IMR-90 (cell line): ENCODE measurements at regions not wholly inside any gene's neighbourhood (a gene's known extent, or its start where the extent isn't known, plus 50 kb on each side); places are given as distances from the start of the nearest gene placed in this dataset.

Source experiments
- ATAC-seq: fragments of 200-7000 bp; cut with Tn5 transposase; 2 replicates; pipeline ENCODE4 v1.9.1; 2020; ENCODE audit warnings: low read depth, mild to moderate bottlenecking, moderate library complexity
- BruUV-seq: library from RNA; stranded (reverse); fragments of 400-500 nt; replicated peaks from 2 replicates; lab custom pipeline; 2021; lab: Mats Ljungman, UMichigan
- CTCF ChIA-PET: fragments of 300-600 bp; formaldehyde crosslinking; extraction: SDS; loops from one replicate; lab custom pipeline; 2021; ENCODE audit warnings: antibody characterized with exemption; lab: Yijun Ruan, JAX
- POLR2A ChIA-PET: fragments of 300-600 bp; sonication (Branson Sonifier 250); formaldehyde crosslinking; loops from one replicate; lab custom pipeline; 2022; ENCODE audit warnings: antibody characterized with exemption; ENCODE audit not compliant: unreplicated experiment; lab: Charles Lee
- DNase-seq: peaks from one replicate; pipeline ENCODE4 v3.0.0; 2013
- H2AFZ ChIP-seq: replicated peaks from 2 replicates; pipeline ENCODE3; 2013; ENCODE audit warnings: low read length, mild to moderate bottlenecking; ENCODE audit not compliant: poor library complexity
- H2AK5ac ChIP-seq: 2 replicates; pipeline ENCODE4 v1.6.1; 2013; ENCODE audit warnings: low read depth, low read length, inconsistent platforms
- H2AK9ac ChIP-seq: replicated peaks from 2 replicates; pipeline ENCODE3; 2013; ENCODE audit warnings: mild to moderate bottlenecking, low read depth, low read length, moderate library complexity; ENCODE audit not compliant: poor library complexity
- H2BK120ac ChIP-seq: 2 replicates; pipeline ENCODE4 v1.6.1; 2013; ENCODE audit warnings: low read depth, low read length, inconsistent platforms
- H2BK15ac ChIP-seq: 3 replicates; pipeline ENCODE4 v1.6.1; 2013; ENCODE audit warnings: low read depth, low read length, inconsistent platforms
- H2BK20ac ChIP-seq: 2 replicates; pipeline ENCODE4 v1.6.1; 2013; ENCODE audit warnings: low read depth, mild to moderate bottlenecking, inconsistent platforms, low read length, moderate library complexity
- H2BK5ac ChIP-seq: 2 replicates; pipeline ENCODE4 v1.6.1; 2013; ENCODE audit warnings: mild to moderate bottlenecking, low read depth, low read length, inconsistent platforms; ENCODE audit not compliant: poor library complexity, severe bottlenecking
- H3K14ac ChIP-seq: replicated peaks from 2 replicates; pipeline ENCODE4 v1.6.1; 2013; ENCODE audit warnings: low read depth, low read length, inconsistent platforms
- H3K18ac ChIP-seq: 2 replicates; pipeline ENCODE4 v1.6.1; 2013; ENCODE audit warnings: low read depth, low read length, control low read depth
- H3K23ac ChIP-seq: 2 replicates; pipeline ENCODE4 v1.6.1; 2013; ENCODE audit warnings: low read depth, low read length, inconsistent platforms
- H3K27ac ChIP-seq: 2 replicates; pipeline ENCODE4 v1.5.1; 2013; ENCODE audit warnings: mild to moderate bottlenecking, control low read depth, low read length; ENCODE audit not compliant: insufficient read depth
- H3K27me3 ChIP-seq: 2 replicates; pipeline ENCODE4 v1.6.1; 2013; ENCODE audit warnings: low read length; ENCODE audit not compliant: control insufficient read depth, insufficient read depth
- H3K36me3 ChIP-seq: 2 replicates; pipeline ENCODE4 v1.6.1; 2013; ENCODE audit warnings: low read length, mixed read lengths; ENCODE audit not compliant: control insufficient read depth, insufficient read depth
- H3K4ac ChIP-seq: 2 replicates; pipeline ENCODE4 v1.6.1; 2013; ENCODE audit warnings: low read depth, low read length, inconsistent platforms
- H3K4me1 ChIP-seq: 2 replicates; pipeline ENCODE4 v1.6.1; 2013; ENCODE audit warnings: low read length, mixed read lengths; ENCODE audit not compliant: control insufficient read depth, insufficient read depth
- H3K4me2 ChIP-seq: 2 replicates; pipeline ENCODE4 v1.6.1; 2013; ENCODE audit warnings: low read depth, mild to moderate bottlenecking, control low read depth, low read length, moderate library complexity
- H3K4me3 ChIP-seq: 2 replicates; pipeline ENCODE4 v1.5.1; 2013; ENCODE audit warnings: low read depth, mild to moderate bottlenecking, control low read depth, low read length, moderate library complexity; ENCODE audit not compliant: insufficient read depth
- H3K56ac ChIP-seq: 2 replicates; pipeline ENCODE4 v1.6.1; 2013; ENCODE audit warnings: low read length, inconsistent platforms; ENCODE audit not compliant: insufficient read depth; ENCODE audit errors: extremely low read depth
- H3K79me1 ChIP-seq, 2 experiments: 2 replicates each; pipeline ENCODE4 v1.6.1; 2013; ENCODE audit warnings: low read length in 2 of 2, inconsistent platforms in 1 of 2, low read depth in 1 of 2
- H3K9ac ChIP-seq: 2 replicates; pipeline ENCODE4 v1.6.1; 2013; ENCODE audit warnings: low read depth, low read length, control low read depth
- H3K9me1 ChIP-seq: 2 replicates; pipeline ENCODE4 v1.6.1; 2013; ENCODE audit warnings: low read length, inconsistent platforms; ENCODE audit not compliant: insufficient read depth
- H3K9me3 ChIP-seq: 2 replicates; pipeline ENCODE4 v1.6.1; 2013; ENCODE audit warnings: low read length; ENCODE audit not compliant: control insufficient read depth, insufficient read depth
- H4K20me1 ChIP-seq: 2 replicates; pipeline ENCODE4 v1.6.1; 2013; ENCODE audit warnings: low read length, inconsistent platforms; ENCODE audit not compliant: insufficient read depth
- H4K5ac ChIP-seq: 2 replicates; pipeline ENCODE4 v1.6.1; 2013; ENCODE audit warnings: mild to moderate bottlenecking, low read depth, low read length, control low read depth
- H4K8ac ChIP-seq, 2 experiments: 2 replicates each; pipeline ENCODE4 v1.6.1; 2013; ENCODE audit warnings: low read depth in 2 of 2, low read length in 2 of 2, control low read depth in 1 of 2, inconsistent platforms in 1 of 2
- H4K91ac ChIP-seq: 2 replicates; pipeline ENCODE4 v1.6.1; 2013; ENCODE audit warnings: low read depth, low read length, inconsistent platforms; ENCODE audit not compliant: insufficient read depth
- BHLHE40 ChIP-seq: fragments of 150-350 bp; IDR thresholded peaks from 2 replicates; pipeline ENCODE4 v1.6.1; 2016; ENCODE audit warnings: mild to moderate bottlenecking, low read depth, low read length
- CEBPB ChIP-seq: IDR thresholded peaks from 2 replicates; pipeline ENCODE4 v1.6.1; 2012; ENCODE audit warnings: low read depth, low read length, improper control_type of control experiment
- CHD1 ChIP-seq: IDR thresholded peaks from 2 replicates; pipeline ENCODE4 v1.6.1; 2012; ENCODE audit warnings: low read depth, low read length, improper control_type of control experiment
- FOS ChIP-seq: fragments of 150-350 bp; IDR thresholded peaks from 2 replicates; pipeline ENCODE4 v1.6.1; 2016; ENCODE audit warnings: low read depth, low read length
- MAFK ChIP-seq: IDR thresholded peaks from 2 replicates; pipeline ENCODE4 v1.6.1; 2012; ENCODE audit warnings: low read depth, low read length, improper control_type of control experiment
- MAZ ChIP-seq: IDR thresholded peaks from 2 replicates; pipeline ENCODE4 v1.6.1; 2012; ENCODE audit warnings: low read depth, mild to moderate bottlenecking, low read length, improper control_type of control experiment, moderate library complexity, borderline replicate concordance
- MXI1 ChIP-seq: IDR thresholded peaks from 2 replicates; pipeline ENCODE4 v1.6.1; 2012; ENCODE audit warnings: low read depth, mild to moderate bottlenecking, low read length, moderate library complexity, borderline replicate concordance
- NFE2L2 ChIP-seq: fragments of 150-350 bp; IDR thresholded peaks from 2 replicates; pipeline ENCODE4 v1.6.1; 2016; ENCODE audit warnings: low read depth, mild to moderate bottlenecking, low read length
- POLR2A ChIP-seq: IDR thresholded peaks from 2 replicates; pipeline ENCODE4 v1.6.1; 2012; ENCODE audit warnings: mild to moderate bottlenecking, low read depth, low read length
- RAD21 ChIP-seq: IDR thresholded peaks from 2 replicates; pipeline ENCODE4 v1.6.1; 2012; ENCODE audit warnings: low read length, improper control_type of control experiment
- RCOR1 ChIP-seq: IDR thresholded peaks from 2 replicates; pipeline ENCODE4 v1.6.1; 2012; ENCODE audit warnings: mild to moderate bottlenecking, low read length, improper control_type of control experiment; ENCODE audit not compliant: insufficient replicate concordance
- RFX5 ChIP-seq: IDR thresholded peaks from 2 replicates; pipeline ENCODE4 v1.8.0; 2012; ENCODE audit warnings: low read depth, mild to moderate bottlenecking, low read length, moderate library complexity
- SMC3 ChIP-seq: fragments of 150-350 bp; IDR thresholded peaks from 2 replicates; pipeline ENCODE4 v1.6.1; 2016; ENCODE audit warnings: low read depth, mild to moderate bottlenecking, antibody characterized with exemption, low read length, moderate library complexity
- WGBS, 2 experiments: methylation state at CpG; one replicate each; pipeline versions ENCODE4 v1.1.5 to v1.1.7; 2013; ENCODE audit warnings: missing lambda C conversion rate in 2 of 2; ENCODE audit not compliant: insufficient read length in 1 of 2; ENCODE audit errors: extremely low coverage in 2 of 2; 5-methylcytosine and 5-hydroxymethylcytosine counted together
- dilution Hi-C: fragments of 300-500 bp; cut with HindIII; formaldehyde crosslinking; loops from one replicate; pipeline ENCODE4 v1.14.3; 2018; ENCODE audit warnings: low sequenced_read_pairs; ENCODE audit not compliant: unreplicated experiment
- in situ Hi-C: fragments of 300-500 bp; cut with MboI; formaldehyde crosslinking; loops from 3 replicates; pipeline ENCODE4 v1.14.3; 2019; ENCODE audit warnings: low sequenced_read_pairs, inconsistent platforms, mixed read lengths
- intact Hi-C: fragments of 100-400 bp; cut with micrococcal nuclease; formaldehyde crosslinking; loops from 2 replicates; pipeline ENCODE4 v1.10.0; 2022
- TF ChIP-seq, protein P1 (sequence below): conservative IDR thresholded peaks from 2 replicates; pipeline ENCODE4 v1.5.1; 2012; ENCODE audit warnings: mild to moderate bottlenecking, low read depth, low read length, improper control_type of control experiment
- TF ChIP-seq, protein P2 (sequence below): fragments of 150-350 bp; IDR thresholded peaks from 2 replicates; pipeline ENCODE4 v1.6.1; 2016; ENCODE audit warnings: low read depth, mild to moderate bottlenecking, low read length, moderate library complexity, borderline replicate concordance

DNA sequence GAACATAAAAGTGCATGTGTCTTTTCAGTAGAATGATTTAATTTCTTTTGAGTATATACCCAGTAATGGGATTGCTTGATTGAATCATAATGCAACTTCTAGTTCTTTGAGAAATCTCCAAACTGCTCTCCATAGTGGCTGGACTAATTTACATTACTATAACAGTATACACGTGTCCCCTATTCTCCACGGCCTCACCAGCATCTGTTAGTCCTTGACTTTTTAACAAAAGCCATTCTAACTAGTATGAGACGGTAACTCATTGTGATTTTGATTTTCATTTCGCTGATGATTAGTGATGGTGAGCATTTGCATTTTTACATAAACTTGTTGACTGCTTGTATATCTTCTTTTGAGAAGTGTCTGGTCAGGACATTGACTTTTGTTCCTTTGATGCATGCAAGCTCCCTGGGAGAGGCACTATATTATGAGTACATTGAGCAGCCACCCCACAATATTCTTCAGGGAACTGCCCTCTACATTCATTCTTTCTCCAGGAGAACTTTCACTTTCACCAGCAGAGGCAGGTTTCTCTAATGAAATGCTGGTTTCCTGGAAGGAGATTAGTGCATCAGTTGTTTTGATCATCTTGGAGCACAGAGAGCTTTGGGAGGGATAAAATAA lies 51.9 kb upstream of the LPGAT1 start:
- H3K36me3 ChIP-seq = no peaks in the 10 kb centered on the region
- H4K91ac ChIP-seq = no peak overlapping the region
- H3K14ac ChIP-seq = no peak overlapping the region
- H3K9me3 ChIP-seq = no peaks in the 10 kb centered on the region
- H4K5ac ChIP-seq = no peak overlapping the region
- no peak overlapping the region for H4K8ac ChIP-seq
- no peaks in the 10 kb centered on the region for H3K9me1 ChIP-seq
- no CpG with 5 or more reads among the region's 4 CpGs for WGBS, 2 experiments
- no peak overlapping the region for H2BK20ac ChIP-seq
- H3K27me3 ChIP-seq = peaks cover 10% of the 10 kb centered on the region
- H3K18ac ChIP-seq = no peak overlapping the region
- ChIA-PET CTCF (interaction anchor here (1.1 kb wide), 1 partner anchor 143 kb away, joined by 3 read pairs; no protein-coding TSS in a partner anchor), POLR2A (no interaction called here)
- H2BK5ac ChIP-seq = no peak overlapping the region
- H2BK120ac ChIP-seq = no peak overlapping the region
- no peak overlapping the region; the same call in 1 of the 2 replicates for H3K4me2 ChIP-seq
- DNase-seq = no peak
- dilution Hi-C loops (no loop called here), in situ Hi-C loops (no loop called here), intact Hi-C loops (no loop called here)
- no peak for TF ChIP-seq RCOR1
- no peak for TF ChIP-seq SMC3
- TF ChIP-seq MAFK = no peak
- no peak for TF ChIP-seq MAZ
- no peak for TF ChIP-seq POLR2A
- TF ChIP-seq, protein P1, sequence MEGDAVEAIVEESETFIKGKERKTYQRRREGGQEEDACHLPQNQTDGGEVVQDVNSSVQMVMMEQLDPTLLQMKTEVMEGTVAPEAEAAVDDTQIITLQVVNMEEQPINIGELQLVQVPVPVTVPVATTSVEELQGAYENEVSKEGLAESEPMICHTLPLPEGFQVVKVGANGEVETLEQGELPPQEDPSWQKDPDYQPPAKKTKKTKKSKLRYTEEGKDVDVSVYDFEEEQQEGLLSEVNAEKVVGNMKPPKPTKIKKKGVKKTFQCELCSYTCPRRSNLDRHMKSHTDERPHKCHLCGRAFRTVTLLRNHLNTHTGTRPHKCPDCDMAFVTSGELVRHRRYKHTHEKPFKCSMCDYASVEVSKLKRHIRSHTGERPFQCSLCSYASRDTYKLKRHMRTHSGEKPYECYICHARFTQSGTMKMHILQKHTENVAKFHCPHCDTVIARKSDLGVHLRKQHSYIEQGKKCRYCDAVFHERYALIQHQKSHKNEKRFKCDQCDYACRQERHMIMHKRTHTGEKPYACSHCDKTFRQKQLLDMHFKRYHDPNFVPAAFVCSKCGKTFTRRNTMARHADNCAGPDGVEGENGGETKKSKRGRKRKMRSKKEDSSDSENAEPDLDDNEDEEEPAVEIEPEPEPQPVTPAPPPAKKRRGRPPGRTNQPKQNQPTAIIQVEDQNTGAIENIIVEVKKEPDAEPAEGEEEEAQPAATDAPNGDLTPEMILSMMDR = no peak
- TF ChIP-seq MXI1 = no peak
- no peak for TF ChIP-seq NFE2L2
- TF ChIP-seq FOS = no peak
- TF ChIP-seq, protein P2, sequence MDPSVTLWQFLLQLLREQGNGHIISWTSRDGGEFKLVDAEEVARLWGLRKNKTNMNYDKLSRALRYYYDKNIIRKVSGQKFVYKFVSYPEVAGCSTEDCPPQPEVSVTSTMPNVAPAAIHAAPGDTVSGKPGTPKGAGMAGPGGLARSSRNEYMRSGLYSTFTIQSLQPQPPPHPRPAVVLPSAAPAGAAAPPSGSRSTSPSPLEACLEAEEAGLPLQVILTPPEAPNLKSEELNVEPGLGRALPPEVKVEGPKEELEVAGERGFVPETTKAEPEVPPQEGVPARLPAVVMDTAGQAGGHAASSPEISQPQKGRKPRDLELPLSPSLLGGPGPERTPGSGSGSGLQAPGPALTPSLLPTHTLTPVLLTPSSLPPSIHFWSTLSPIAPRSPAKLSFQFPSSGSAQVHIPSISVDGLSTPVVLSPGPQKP = no peak
- TF ChIP-seq CHD1 = no peak
- TF ChIP-seq CEBPB = no peak
- no peak for TF ChIP-seq BHLHE40
- no peak for TF ChIP-seq RAD21
- no peak for TF ChIP-seq RFX5
- no peak overlapping the region for H3K4ac ChIP-seq
- H3K9ac ChIP-seq = no peak overlapping the region
- H2AFZ ChIP-seq = no peak overlapping the region
- H3K23ac ChIP-seq = no peak overlapping the region
- H2AK9ac ChIP-seq = no peak overlapping the region
- H3K56ac ChIP-seq = no peak overlapping the region
- H4K20me1 ChIP-seq = no peaks in the 10 kb centered on the region
- H3K79me1 ChIP-seq = no peaks in the 10 kb centered on the region
- no peak overlapping the region for H2AK5ac ChIP-seq
- no peak for ATAC-seq
- no peak overlapping the region for H2BK15ac ChIP-seq
- BruUV-seq = no TSS peak
- H3K4me1 ChIP-seq = no peaks in the 10 kb centered on the region
- H3K4me3 ChIP-seq = no peak overlapping the region
- H3K27ac ChIP-seq = no peak overlapping the region
